ENCODE measurements at regions not wholly inside any gene's neighbourhood (a gene's known extent, or its start where the extent isn't known, plus 50 kb on each side); places are given as distances from the start of the nearest gene placed in this dataset.

GRCh38 chr7:90092506-90092905 lies 61.8 kb upstream of the STEAP1 start:
- TF ChIP-seq CTCF (IDR thresholded peaks at IDR 0.05; ENCODE audit: low read depth, low read length), result no peak
- no peak for TF ChIP-seq EZH2phosphoT487 (IDR thresholded peaks at IDR 0.05; ENCODE audit: low read depth)

Measured in OCI-LY3 (cell line).